Chondrocyte (in vitro differentiated cells): ENCODE measurements at regions not wholly inside any gene's neighbourhood (a gene's known extent, or its start where the extent isn't known, plus 50 kb on each side); places are given as distances from the start of the nearest gene placed in this dataset.

ENCODE experiments used
- DNase-seq: peaks from one replicate; pipeline ENCODE4 v3.0.0; 2021; ENCODE audit warnings: mixed read lengths, low spot score
- H3K27ac Mint-ChIP-seq: one replicate; pipeline ENCODE4 v1.8.0; 2021; ENCODE audit warnings: mild to moderate bottlenecking, moderate library complexity, mixed read lengths; ENCODE audit not compliant: unreplicated experiment
- H3K27me3 Mint-ChIP-seq: 2 replicates; pipeline ENCODE4 v1.8.0; 2021; ENCODE audit warnings: low read depth, mixed read lengths
- H3K36me3 Mint-ChIP-seq: 2 replicates; pipeline ENCODE4 v1.8.0; 2021; ENCODE audit warnings: low read depth, mixed read lengths
- H3K4me1 Mint-ChIP-seq: 2 replicates; pipeline ENCODE4 v1.8.0; 2021; ENCODE audit warnings: low read depth, mild to moderate bottlenecking, mixed read lengths
- H3K4me3 Mint-ChIP-seq: one replicate; pipeline ENCODE4 v1.8.0; 2021; ENCODE audit warnings: mild to moderate bottlenecking, moderate library complexity, mixed read lengths; ENCODE audit not compliant: unreplicated experiment
- H3K9me3 Mint-ChIP-seq: 2 replicates; pipeline ENCODE4 v1.8.0; 2021; ENCODE audit warnings: low read depth, mixed read lengths
- CTCF ChIP-seq: fragments of 200-600 bp; sonication (generic); IDR thresholded peaks from 2 replicates; pipeline ENCODE4 v1.5.0; 2021; ENCODE audit warnings: antibody characterized with exemption, mild to moderate bottlenecking, moderate library complexity

- Mint-ChIP-seq H3K9me3 (no peaks in the 10 kb centered on the region), H3K27me3 (no peaks in the 10 kb centered on the region), H3K4me3 (no peak overlapping the region), H3K36me3 (no peaks in the 10 kb centered on the region), H3K4me1 (peaks cover 13% of the 10 kb centered on the region), H3K27ac (no peak overlapping the region)
- no peak for TF ChIP-seq CTCF
- DNase-seq, result no peak
Observed at GRCh38 chr2:12827721-12828120, 111.0 kb downstream of the TRIB2 start.

GRCh38 chr2:12828980-12829379, 112.2 kb downstream of the TRIB2 start:
- no peak for TF ChIP-seq CTCF
- Mint-ChIP-seq H3K4me3 (no peak overlapping the region), H3K9me3 (no peaks in the 10 kb centered on the region), H3K27ac (no peak overlapping the region), H3K36me3 (no peaks in the 10 kb centered on the region), H3K4me1 (peaks cover 10% of the 10 kb centered on the region), H3K27me3 (no peaks in the 10 kb centered on the region)
- DNase-seq, result no peak

- Mint-ChIP-seq H3K27ac (no peak overlapping the region), H3K27me3 (no peaks in the 10 kb centered on the region), H3K36me3 (no peaks in the 10 kb centered on the region), H3K9me3 (no peaks in the 10 kb centered on the region), H3K4me1 (no peaks in the 10 kb centered on the region), H3K4me3 (no peak overlapping the region)
- no peak for DNase-seq
- TF ChIP-seq CTCF, result no peak
Observed at GRCh38 chr2:12831016-12831415, 114.3 kb downstream of the TRIB2 start.

- Mint-ChIP-seq H3K9me3 (no peaks in the 10 kb centered on the region), H3K4me1 (no peaks in the 10 kb centered on the region), H3K4me3 (no peak overlapping the region), H3K27me3 (no peaks in the 10 kb centered on the region), H3K36me3 (no peaks in the 10 kb centered on the region), H3K27ac (no peak overlapping the region)
- no peak for TF ChIP-seq CTCF
- no peak for DNase-seq
Observed at GRCh38 chr2:12834239-12834638, 117.5 kb downstream of the TRIB2 start.

GRCh38 chr2:12835733-12836132, 119.0 kb downstream of the TRIB2 start:
- Mint-ChIP-seq H3K27me3 (no peaks in the 10 kb centered on the region), H3K4me1 (no peaks in the 10 kb centered on the region)

More at GRCh38 chr2:12835733-12836132, 119.0 kb downstream of the TRIB2 start:
- Mint-ChIP-seq H3K4me3 (no peak overlapping the region), H3K27ac (no peak overlapping the region), H3K9me3 (no peaks in the 10 kb centered on the region), H3K36me3 (no peaks in the 10 kb centered on the region)
- no peak for TF ChIP-seq CTCF
- no peak for DNase-seq
